ENCODE measurements at regions not wholly inside any gene's neighbourhood (a gene's known extent, or its start where the extent isn't known, plus 50 kb on each side); places are given as distances from the start of the nearest gene placed in this dataset.

DNA sequence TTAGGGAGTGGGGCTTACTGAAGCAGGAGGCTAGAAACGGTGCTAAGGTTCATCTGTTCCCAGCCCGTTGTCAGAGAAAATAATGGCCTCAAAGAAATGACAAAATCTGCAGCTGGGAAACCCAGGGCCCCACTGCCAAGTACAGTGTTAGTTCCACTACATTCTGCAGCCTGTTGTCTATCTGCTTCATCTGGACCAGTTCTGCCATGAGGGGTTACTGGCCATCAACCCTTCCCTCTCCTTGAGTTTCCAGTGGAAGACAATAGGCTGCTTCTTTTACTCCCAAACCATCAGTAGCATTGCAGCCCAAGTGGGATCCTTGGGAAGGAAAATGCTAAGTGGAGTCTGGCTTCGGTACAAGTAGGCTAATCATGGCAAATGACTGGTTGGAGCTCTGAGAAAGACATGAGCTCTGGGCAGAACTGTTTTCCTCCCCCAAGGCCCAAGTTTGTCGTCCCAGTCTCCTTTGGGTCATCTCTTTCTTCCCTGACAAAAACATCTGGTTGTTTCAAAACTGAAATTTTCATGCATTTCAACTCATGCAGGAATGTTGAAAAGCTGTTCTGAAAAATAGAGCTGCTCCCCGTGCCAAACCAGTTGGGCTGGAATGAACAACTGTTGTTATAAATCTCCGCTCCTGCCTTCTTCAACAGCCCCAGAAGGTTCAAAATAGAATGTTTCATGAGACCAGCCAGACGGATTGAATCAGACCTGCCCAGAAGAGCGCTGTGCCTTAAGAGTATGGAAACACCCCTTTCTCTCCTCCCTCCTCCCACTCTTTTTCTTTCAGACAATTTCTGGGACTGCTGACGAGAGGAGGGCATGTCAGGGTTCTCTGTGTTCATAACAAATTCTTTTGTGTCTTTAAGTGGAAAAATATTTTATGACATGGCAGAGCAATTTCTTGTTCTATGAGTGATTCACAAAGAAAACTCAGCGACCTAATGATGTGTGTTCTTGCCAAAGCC is 116.6 kb downstream of the RAB18 start:
- H3K9ac ChIP-seq (ENCODE audit: insufficient read length, low read depth): no peak overlapping the region
- no peaks in the 10 kb centered on the region for H3K27me3 ChIP-seq (ENCODE audit: insufficient read depth, insufficient read length)
- H3K9me3 ChIP-seq (ENCODE audit: insufficient read depth, low read length): peaks cover 6% of the 10 kb centered on the region; the same call in 1 of the 2 replicates
- DNase-seq (ENCODE audit: low read depth, low spot score): no peak
- TF ChIP-seq SUZ12 (IDR thresholded peaks at IDR 0.05; ENCODE audit: extremely low read depth, insufficient read depth, insufficient read length) (no peak), YY1 (IDR thresholded peaks at IDR 0.05; ENCODE audit: insufficient read depth, insufficient read length) (no peak), ZNF274 (IDR thresholded peaks at IDR 0.05; ENCODE audit: low read depth, low read length) (no peak)
- H3K4me3 ChIP-seq (ENCODE audit: insufficient read length, low read depth): no peak overlapping the region
- no peaks in the 10 kb centered on the region for H3K36me3 ChIP-seq (ENCODE audit: insufficient read depth, insufficient read length, low read length)
- peaks cover 3% of the 10 kb centered on the region for H3K4me1 ChIP-seq (ENCODE audit: insufficient read depth, insufficient read length)

DNA sequence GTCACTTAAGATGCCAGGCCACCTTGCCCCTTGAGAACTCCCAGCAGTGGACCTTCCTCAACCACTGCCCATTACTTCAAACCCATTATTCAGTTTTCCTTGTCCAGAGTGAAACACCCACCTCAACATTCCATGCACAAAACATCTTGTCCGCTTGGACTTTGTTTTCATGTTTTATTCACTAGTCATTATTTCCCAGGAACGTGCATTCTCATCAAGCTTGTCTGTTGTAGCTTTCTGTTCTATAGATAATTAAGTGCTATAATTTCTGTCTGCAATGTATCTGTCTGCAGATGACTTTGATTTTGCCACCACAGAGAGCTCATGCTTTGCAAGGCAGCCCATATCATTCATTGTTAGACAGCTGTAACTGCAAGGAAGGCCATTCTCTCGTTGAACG is 117.4 kb downstream of the RAB18 start:
- H3K36me3 ChIP-seq (ENCODE audit: insufficient read depth, insufficient read length, low read length): no peaks in the 10 kb centered on the region
- H3K4me3 ChIP-seq (ENCODE audit: insufficient read length, low read depth): no peak overlapping the region
- no peak for DNase-seq (ENCODE audit: low read depth, low spot score)
- peaks cover 6% of the 10 kb centered on the region; the same call in 1 of the 2 replicates for H3K9me3 ChIP-seq (ENCODE audit: insufficient read depth, low read length)
- TF ChIP-seq SUZ12 (IDR thresholded peaks at IDR 0.05; ENCODE audit: extremely low read depth, insufficient read depth, insufficient read length): no peak
- no peak for TF ChIP-seq ZNF274 (IDR thresholded peaks at IDR 0.05; ENCODE audit: low read depth, low read length)
- no peak for TF ChIP-seq YY1 (IDR thresholded peaks at IDR 0.05; ENCODE audit: insufficient read depth, insufficient read length)
- H3K27me3 ChIP-seq (ENCODE audit: insufficient read depth, insufficient read length): no peaks in the 10 kb centered on the region
- no peak overlapping the region for H3K9ac ChIP-seq (ENCODE audit: insufficient read length, low read depth)
- H3K4me1 ChIP-seq (ENCODE audit: insufficient read depth, insufficient read length): peaks cover 4% of the 10 kb centered on the region

DNA sequence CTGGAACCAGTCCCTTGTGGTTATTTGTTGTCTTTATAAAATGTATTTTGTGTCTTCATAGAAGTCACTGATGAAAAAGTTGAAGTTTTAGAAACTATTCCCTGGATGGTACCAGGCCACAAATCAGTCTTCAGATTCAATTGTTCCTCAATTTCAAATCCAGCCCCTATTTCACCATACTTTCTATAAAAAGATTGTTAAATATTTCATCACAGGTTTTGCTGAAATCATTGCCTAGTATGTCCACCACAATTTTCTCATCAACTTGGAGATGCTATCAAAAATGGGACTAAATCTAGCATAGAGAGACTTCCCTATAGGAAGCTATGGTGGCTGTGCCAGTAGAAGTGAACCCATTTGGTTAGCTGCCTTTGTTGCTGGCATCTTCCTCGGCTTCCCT is 118.5 kb downstream of the RAB18 start:
- no peaks in the 10 kb centered on the region for H3K27me3 ChIP-seq (ENCODE audit: insufficient read depth, insufficient read length)
- H3K4me3 ChIP-seq (ENCODE audit: insufficient read length, low read depth): no peak overlapping the region
- TF ChIP-seq ZNF274 (IDR thresholded peaks at IDR 0.05; ENCODE audit: low read depth, low read length): no peak
- TF ChIP-seq SUZ12 (IDR thresholded peaks at IDR 0.05; ENCODE audit: extremely low read depth, insufficient read depth, insufficient read length): no peak
- TF ChIP-seq YY1 (IDR thresholded peaks at IDR 0.05; ENCODE audit: insufficient read depth, insufficient read length): no peak
- DNase-seq (ENCODE audit: low read depth, low spot score): no peak
- H3K4me1 ChIP-seq (ENCODE audit: insufficient read depth, insufficient read length): peaks cover 4% of the 10 kb centered on the region
- H3K36me3 ChIP-seq (ENCODE audit: insufficient read depth, insufficient read length, low read length): no peaks in the 10 kb centered on the region
- no peak overlapping the region for H3K9ac ChIP-seq (ENCODE audit: insufficient read length, low read depth)
- H3K9me3 ChIP-seq (ENCODE audit: insufficient read depth, low read length): peaks cover 6% of the 10 kb centered on the region; the same call in 1 of the 2 replicates
